IPS-15b (cell line): ENCODE measurements at regions not wholly inside any gene's neighbourhood (a gene's known extent, or its start where the extent isn't known, plus 50 kb on each side); places are given as distances from the start of the nearest gene placed in this dataset.
"Not testable (repeated sequence)": the region's sequence is repeated elsewhere in the genome, so short reads cannot be mapped to it uniquely, and the experiment has no call there.

Experiments used
- H3K27me3 ChIP-seq: one replicate; pipeline ENCODE4 v1.6.1; 2013; ENCODE audit warnings: low read length; ENCODE audit not compliant: control insufficient read depth, insufficient read depth
- H3K36me3 ChIP-seq: one replicate; pipeline ENCODE4 v1.6.1; 2013; ENCODE audit warnings: low read length; ENCODE audit not compliant: control insufficient read depth, insufficient read depth
- H3K4me1 ChIP-seq: one replicate; pipeline ENCODE4 v1.6.1; 2013; ENCODE audit warnings: mild to moderate bottlenecking, low read length; ENCODE audit not compliant: control insufficient read depth, insufficient read depth
- H3K4me3 ChIP-seq: one replicate; pipeline ENCODE4 v1.5.1; 2013; ENCODE audit warnings: low read depth, low read length
- H3K9ac ChIP-seq: one replicate; pipeline ENCODE4 v1.6.1; 2013; ENCODE audit warnings: low read depth, mild to moderate bottlenecking, low read length
- H3K9me3 ChIP-seq: one replicate; pipeline ENCODE4 v1.6.1; 2013; ENCODE audit warnings: mild to moderate bottlenecking, low read length; ENCODE audit not compliant: control insufficient read depth, insufficient read depth

- Histone ChIP-seq H3K36me3 (no peaks in the 10 kb centered on the region), H3K9ac (no peak overlapping the region), H3K4me3 (no peak overlapping the region), H3K4me1 (no peaks in the 10 kb centered on the region), H3K9me3 (no peaks in the 10 kb centered on the region), H3K27me3 (no peaks in the 10 kb centered on the region)
Measured at GRCh38 chr18:78433562-78433961, 546.1 kb upstream of the SALL3 start.

GRCh38 chr18:78436110-78436509 is 543.5 kb upstream of the SALL3 start:
- Histone ChIP-seq H3K4me1 (no peaks in the 10 kb centered on the region), H3K9me3 (no peaks in the 10 kb centered on the region), H3K4me3 (no peak overlapping the region), H3K9ac (no peak overlapping the region), H3K36me3 (no peaks in the 10 kb centered on the region), H3K27me3 (no peaks in the 10 kb centered on the region)

- H3K27me3 ChIP-seq, H3K36me3 ChIP-seq, H3K9ac ChIP-seq, H3K4me1 ChIP-seq, H3K9me3 ChIP-seq, H3K4me3 ChIP-seq: not testable (repeated sequence)
Measured at GRCh38 chr18:78438235-78438634, 541.4 kb upstream of the SALL3 start.

GRCh38 chr18:78445880-78446279 is 533.7 kb upstream of the SALL3 start:
- Histone ChIP-seq H3K27me3 (no peaks in the 10 kb centered on the region), H3K9ac (no peak overlapping the region), H3K9me3 (no peaks in the 10 kb centered on the region), H3K4me3 (no peak overlapping the region), H3K4me1 (no peaks in the 10 kb centered on the region), H3K36me3 (no peaks in the 10 kb centered on the region)

GRCh38 chr18:78447211-78447610 is 532.4 kb upstream of the SALL3 start:
- Histone ChIP-seq H3K9ac (no peak overlapping the region), H3K4me3 (no peak overlapping the region), H3K9me3 (no peaks in the 10 kb centered on the region), H3K4me1 (no peaks in the 10 kb centered on the region), H3K36me3 (no peaks in the 10 kb centered on the region), H3K27me3 (no peaks in the 10 kb centered on the region)

- H3K9me3 ChIP-seq = no peaks in the 10 kb centered on the region
- H3K36me3 ChIP-seq = no peaks in the 10 kb centered on the region
- H3K27me3 ChIP-seq = no peaks in the 10 kb centered on the region
- H3K4me1 ChIP-seq = no peaks in the 10 kb centered on the region
- H3K4me3 ChIP-seq = no peak overlapping the region
- H3K9ac ChIP-seq = no peak overlapping the region
Measured at GRCh38 chr18:78448106-78448505, 531.5 kb upstream of the SALL3 start.

GRCh38 chr18:78448591-78448990 is 531.0 kb upstream of the SALL3 start:
- no peak overlapping the region for H3K9ac ChIP-seq
- H3K27me3 ChIP-seq = no peaks in the 10 kb centered on the region
- no peak overlapping the region for H3K4me3 ChIP-seq
- no peaks in the 10 kb centered on the region for H3K36me3 ChIP-seq
- no peaks in the 10 kb centered on the region for H3K9me3 ChIP-seq
- H3K4me1 ChIP-seq = no peaks in the 10 kb centered on the region

GRCh38 chr18:78454221-78454620 is 525.4 kb upstream of the SALL3 start:
- H3K36me3 ChIP-seq = no peaks in the 10 kb centered on the region
- no peak overlapping the region for H3K9ac ChIP-seq
- no peaks in the 10 kb centered on the region for H3K9me3 ChIP-seq
- H3K27me3 ChIP-seq = no peaks in the 10 kb centered on the region
- H3K4me3 ChIP-seq = no peak overlapping the region
- H3K4me1 ChIP-seq = no peaks in the 10 kb centered on the region

- no peaks in the 10 kb centered on the region for H3K27me3 ChIP-seq
- H3K4me3 ChIP-seq = no peak overlapping the region
- H3K36me3 ChIP-seq = no peaks in the 10 kb centered on the region
- no peaks in the 10 kb centered on the region for H3K9me3 ChIP-seq
- H3K9ac ChIP-seq = no peak overlapping the region
- H3K4me1 ChIP-seq = no peaks in the 10 kb centered on the region
Measured at GRCh38 chr18:78455386-78455785, 524.2 kb upstream of the SALL3 start.

GRCh38 chr18:78457011-78457410 is 522.6 kb upstream of the SALL3 start:
- no peaks in the 10 kb centered on the region for H3K9me3 ChIP-seq
- no peaks in the 10 kb centered on the region for H3K27me3 ChIP-seq
- no peaks in the 10 kb centered on the region for H3K36me3 ChIP-seq
- H3K4me3 ChIP-seq = no peak overlapping the region
- H3K4me1 ChIP-seq = no peaks in the 10 kb centered on the region
- H3K9ac ChIP-seq = no peak overlapping the region

- no peaks in the 10 kb centered on the region for H3K27me3 ChIP-seq
- no peak overlapping the region for H3K9ac ChIP-seq
- H3K36me3 ChIP-seq = no peaks in the 10 kb centered on the region
- H3K4me3 ChIP-seq = no peak overlapping the region
- no peaks in the 10 kb centered on the region for H3K9me3 ChIP-seq
- H3K4me1 ChIP-seq = no peaks in the 10 kb centered on the region
Measured at GRCh38 chr18:78457731-78458130, 521.9 kb upstream of the SALL3 start.

- no peaks in the 10 kb centered on the region for H3K27me3 ChIP-seq
- no peaks in the 10 kb centered on the region for H3K9me3 ChIP-seq
- H3K4me1 ChIP-seq = no peaks in the 10 kb centered on the region
- no peak overlapping the region for H3K9ac ChIP-seq
- no peaks in the 10 kb centered on the region for H3K36me3 ChIP-seq
- no peak overlapping the region for H3K4me3 ChIP-seq
Measured at GRCh38 chr18:78458356-78458755, 521.3 kb upstream of the SALL3 start.

GRCh38 chr18:78459668-78460067 is 520.0 kb upstream of the SALL3 start:
- H3K36me3 ChIP-seq = no peaks in the 10 kb centered on the region
- H3K4me1 ChIP-seq = no peaks in the 10 kb centered on the region
- H3K4me3 ChIP-seq = no peak overlapping the region

More at GRCh38 chr18:78459668-78460067, 520.0 kb upstream of the SALL3 start:
- Histone ChIP-seq H3K27me3 (no peaks in the 10 kb centered on the region), H3K9me3 (no peaks in the 10 kb centered on the region), H3K9ac (no peak overlapping the region)
